ENCODE measurements at regions not wholly inside any gene's neighbourhood (a gene's known extent, or its start where the extent isn't known, plus 50 kb on each side); places are given as distances from the start of the nearest gene placed in this dataset.

DNA sequence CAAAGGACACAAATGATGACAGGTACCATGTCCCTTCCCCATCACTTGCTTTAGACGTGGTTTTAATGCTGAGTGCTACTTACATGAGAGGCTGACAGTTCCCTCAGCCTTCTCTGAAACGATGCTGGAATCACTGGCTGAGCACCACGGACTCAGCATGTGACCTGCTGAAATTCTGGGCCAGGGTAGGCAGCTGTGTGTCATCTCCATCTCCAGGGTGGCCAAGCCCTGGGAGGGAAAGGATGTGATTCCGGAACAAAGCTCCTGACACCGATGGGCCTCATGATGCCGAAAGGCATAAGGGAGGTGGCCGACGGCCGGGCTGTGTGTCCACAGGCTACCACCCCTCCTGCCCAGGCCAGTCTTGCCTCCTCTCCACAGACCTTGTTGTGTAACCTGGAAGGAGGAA lies 184.3 kb upstream of the CST7 start:
- no peak for TF ChIP-seq YY1 (IDR thresholded peaks at IDR 0.05; ENCODE audit: insufficient read depth, insufficient read length)
- TF ChIP-seq ZNF274 (IDR thresholded peaks at IDR 0.05; ENCODE audit: low read depth, low read length): no peak
- TF ChIP-seq SUZ12 (IDR thresholded peaks at IDR 0.05; ENCODE audit: extremely low read depth, insufficient read depth, insufficient read length): no peak

All from NT2/D1 (cell line).